Retinal pigment epithelial cell (primary cell): ENCODE measurements at regions not wholly inside any gene's neighbourhood (a gene's known extent, or its start where the extent isn't known, plus 50 kb on each side); places are given as distances from the start of the nearest gene placed in this dataset.

Experiments
- DNase-seq: peaks from one replicate; pipeline ENCODE4 v3.0.0-alpha.2; 2010; ENCODE audit warnings: low read depth
- H3K4me3 ChIP-seq: 2 replicates; pipeline ENCODE4 v1.5.1; 2011; ENCODE audit warnings: mild to moderate bottlenecking, low read length, control low read depth, moderate library complexity
- CTCF ChIP-seq: conservative IDR thresholded peaks from 2 replicates; pipeline ENCODE4 v1.5.1; 2011; ENCODE audit warnings: low read depth, low read length, control low read depth, inconsistent platforms

- no peak overlapping the region for H3K4me3 ChIP-seq
- no peak for DNase-seq
- TF ChIP-seq CTCF, result no peak
These were observed 344.0 kb upstream of the NWD2 start for GRCh38 chr4:36900446-36900987.

- H3K4me3 ChIP-seq, result no peak overlapping the region
- DNase-seq, result no peak
- no peak for TF ChIP-seq CTCF
These were observed 339.7 kb upstream of the NWD2 start for GRCh38 chr4:36904823-36905222.

- TF ChIP-seq CTCF, result no peak
- no peak for DNase-seq
- no peak overlapping the region for H3K4me3 ChIP-seq
These were observed 330.4 kb upstream of the NWD2 start for GRCh38 chr4:36914106-36914505.

- no peak for DNase-seq
- TF ChIP-seq CTCF, result no peak
- no peak overlapping the region for H3K4me3 ChIP-seq
These were observed 328.8 kb upstream of the NWD2 start for GRCh38 chr4:36915717-36916116.

GRCh38 chr4:36917413-36917812 is 327.1 kb upstream of the NWD2 start:
- TF ChIP-seq CTCF, result no peak
- H3K4me3 ChIP-seq, result no peak overlapping the region
- no peak for DNase-seq

- H3K4me3 ChIP-seq, result no peak overlapping the region
- DNase-seq, result no peak
- no peak for TF ChIP-seq CTCF
These were observed 324.8 kb upstream of the NWD2 start for GRCh38 chr4:36919721-36920120.

GRCh38 chr4:36921476-36922216 is 322.9 kb upstream of the NWD2 start:
- DNase-seq, result no peak
- TF ChIP-seq CTCF, result no peak
- no peak overlapping the region for H3K4me3 ChIP-seq
